ENCODE measurements at regions not wholly inside any gene's neighbourhood (a gene's known extent, or its start where the extent isn't known, plus 50 kb on each side); places are given as distances from the start of the nearest gene placed in this dataset.
A peak's percentile ranks its signal among the peaks of the same experiment; 100 is the strongest.

DNA sequence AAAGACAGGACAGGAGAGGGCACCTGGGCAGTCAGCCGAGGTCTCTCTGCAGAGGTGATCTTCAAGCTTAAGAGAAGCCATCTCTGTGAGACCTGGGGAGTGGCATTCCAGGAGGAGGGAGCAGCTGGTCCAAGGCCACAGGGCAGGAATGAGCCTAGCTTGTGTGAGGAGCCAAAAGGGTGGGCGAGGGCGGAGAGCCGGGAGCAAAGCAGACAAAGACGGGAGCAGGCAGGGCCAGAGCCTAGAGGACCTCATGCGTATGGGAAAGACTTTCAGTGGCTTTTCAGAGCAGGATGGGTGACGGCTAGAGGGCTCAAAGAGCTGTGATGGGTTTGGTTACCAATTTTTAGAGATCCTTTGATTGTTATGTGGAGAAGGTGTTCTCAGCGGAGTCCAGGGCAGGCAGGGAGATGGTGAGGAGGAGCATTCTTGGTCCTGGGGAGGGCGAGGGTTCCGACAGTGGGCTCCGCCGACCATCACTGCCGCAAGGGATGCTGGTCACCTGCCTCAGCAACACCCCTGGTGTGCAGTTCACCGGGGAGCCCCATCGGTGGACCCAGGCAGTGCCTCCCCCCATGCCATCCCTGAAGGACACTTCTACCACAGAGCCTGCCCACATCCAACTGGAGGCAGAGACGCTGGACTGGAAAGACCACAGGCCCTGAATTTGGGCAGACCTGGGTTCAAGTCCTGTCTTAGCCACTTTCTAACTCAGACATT is 122.9 kb upstream of the IRF2BP2 start:
- Mint-ChIP-seq H3K4me1 (ENCODE audit: low read depth) (peaks cover 54% of the 10 kb centered on the region), H3K36me3 (ENCODE audit: low read depth) (peaks cover 5% of the 10 kb centered on the region), H3K4me3 (no peak overlapping the region), H3K9me3 (no peaks in the 10 kb centered on the region), H3K27ac (peak overlapping the region; percentile 98), H3K27me3 (ENCODE audit: low read depth) (no peaks in the 10 kb centered on the region)

GRCh38 chr1:234732260-234732659 is 122.3 kb upstream of the IRF2BP2 start:
- Mint-ChIP-seq H3K9me3 (no peaks in the 10 kb centered on the region), H3K36me3 (ENCODE audit: low read depth) (peaks cover 4% of the 10 kb centered on the region), H3K27ac (peak overlapping the region; percentile 98), H3K4me3 (no peak overlapping the region), H3K27me3 (ENCODE audit: low read depth) (no peaks in the 10 kb centered on the region), H3K4me1 (ENCODE audit: low read depth) (peaks cover 57% of the 10 kb centered on the region)

DNA sequence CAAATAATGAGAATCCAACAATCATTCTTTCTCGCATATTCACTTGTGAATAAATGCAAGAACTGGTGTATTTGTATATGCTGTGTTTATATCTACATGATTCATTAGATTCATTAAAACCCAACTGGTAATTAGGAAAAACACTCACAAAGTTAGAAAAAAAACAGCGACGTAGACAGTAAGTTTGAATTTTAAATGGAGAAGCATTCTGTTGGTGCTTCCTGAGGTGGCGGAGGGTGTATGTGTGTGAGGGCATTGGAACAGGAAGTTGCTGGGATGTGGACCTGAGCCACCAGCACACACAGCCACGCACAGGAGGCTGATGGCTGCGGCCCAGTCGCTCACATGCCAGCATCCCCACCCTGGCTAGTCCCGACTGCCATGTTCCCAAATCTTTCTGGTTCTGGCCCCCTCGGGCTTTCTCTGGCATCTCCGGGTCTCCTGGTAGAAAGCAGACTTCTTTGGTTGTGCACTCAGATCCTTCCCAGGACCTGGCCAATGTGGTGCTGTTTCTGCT is 121.6 kb upstream of the IRF2BP2 start:
- no peaks in the 10 kb centered on the region for H3K9me3 Mint-ChIP-seq
- peak overlapping the region; percentile 98 for H3K27ac Mint-ChIP-seq
- peaks cover 62% of the 10 kb centered on the region for H3K4me1 Mint-ChIP-seq (ENCODE audit: low read depth)
- peaks cover 8% of the 10 kb centered on the region for H3K36me3 Mint-ChIP-seq (ENCODE audit: low read depth)
- H3K4me3 Mint-ChIP-seq, result peak overlapping the region; percentile 64
- H3K27me3 Mint-ChIP-seq (ENCODE audit: low read depth), result no peaks in the 10 kb centered on the region

- peaks cover 68% of the 10 kb centered on the region for H3K4me1 Mint-ChIP-seq (ENCODE audit: low read depth)
These were observed 121.0 kb upstream of the IRF2BP2 start for GRCh38 chr1:234730770-234731568.

GRCh38 chr1:234730475-234730769 is 120.4 kb upstream of the IRF2BP2 start:
- Mint-ChIP-seq H3K36me3 (ENCODE audit: low read depth) (peaks cover 11% of the 10 kb centered on the region), H3K27me3 (ENCODE audit: low read depth) (no peaks in the 10 kb centered on the region), H3K27ac (peak overlapping the region; percentile 98), H3K9me3 (no peaks in the 10 kb centered on the region), H3K4me1 (ENCODE audit: low read depth) (peaks cover 74% of the 10 kb centered on the region), H3K4me3 (no peak overlapping the region)

More at GRCh38 chr1:234730770-234731568, 121.0 kb upstream of the IRF2BP2 start:
- H3K4me3 Mint-ChIP-seq, result peak overlapping the region; percentile 64
- H3K27ac Mint-ChIP-seq, result peak overlapping the region; percentile 98
- H3K36me3 Mint-ChIP-seq (ENCODE audit: low read depth), result peaks cover 8% of the 10 kb centered on the region
- no peaks in the 10 kb centered on the region for H3K27me3 Mint-ChIP-seq (ENCODE audit: low read depth)
- H3K9me3 Mint-ChIP-seq, result no peaks in the 10 kb centered on the region

GRCh38 chr1:234729561-234730474 is 119.8 kb upstream of the IRF2BP2 start:
- Mint-ChIP-seq H3K4me3 (no peak overlapping the region), H3K9me3 (no peaks in the 10 kb centered on the region), H3K27me3 (ENCODE audit: low read depth) (no peaks in the 10 kb centered on the region), H3K4me1 (ENCODE audit: low read depth) (peaks cover 77% of the 10 kb centered on the region), H3K27ac (peak overlapping the region; percentile 98), H3K36me3 (ENCODE audit: low read depth) (peaks cover 11% of the 10 kb centered on the region)

GRCh38 chr1:234728740-234729139 is 118.8 kb upstream of the IRF2BP2 start:
- Mint-ChIP-seq H3K36me3 (ENCODE audit: low read depth) (peaks cover 11% of the 10 kb centered on the region), H3K27me3 (ENCODE audit: low read depth) (no peaks in the 10 kb centered on the region), H3K4me1 (ENCODE audit: low read depth) (peaks cover 81% of the 10 kb centered on the region), H3K27ac (no peak overlapping the region), H3K9me3 (no peaks in the 10 kb centered on the region), H3K4me3 (no peak overlapping the region)

- H3K9me3 Mint-ChIP-seq, result no peaks in the 10 kb centered on the region
- peaks cover 86% of the 10 kb centered on the region for H3K4me1 Mint-ChIP-seq (ENCODE audit: low read depth)
- peak overlapping the region; percentile 94 for H3K27ac Mint-ChIP-seq
- peaks cover 11% of the 10 kb centered on the region for H3K36me3 Mint-ChIP-seq (ENCODE audit: low read depth)
- peak overlapping the region; percentile 29 for H3K4me3 Mint-ChIP-seq
- no peaks in the 10 kb centered on the region for H3K27me3 Mint-ChIP-seq (ENCODE audit: low read depth)
These were observed 117.3 kb upstream of the IRF2BP2 start for GRCh38 chr1:234727018-234727940.

DNA sequence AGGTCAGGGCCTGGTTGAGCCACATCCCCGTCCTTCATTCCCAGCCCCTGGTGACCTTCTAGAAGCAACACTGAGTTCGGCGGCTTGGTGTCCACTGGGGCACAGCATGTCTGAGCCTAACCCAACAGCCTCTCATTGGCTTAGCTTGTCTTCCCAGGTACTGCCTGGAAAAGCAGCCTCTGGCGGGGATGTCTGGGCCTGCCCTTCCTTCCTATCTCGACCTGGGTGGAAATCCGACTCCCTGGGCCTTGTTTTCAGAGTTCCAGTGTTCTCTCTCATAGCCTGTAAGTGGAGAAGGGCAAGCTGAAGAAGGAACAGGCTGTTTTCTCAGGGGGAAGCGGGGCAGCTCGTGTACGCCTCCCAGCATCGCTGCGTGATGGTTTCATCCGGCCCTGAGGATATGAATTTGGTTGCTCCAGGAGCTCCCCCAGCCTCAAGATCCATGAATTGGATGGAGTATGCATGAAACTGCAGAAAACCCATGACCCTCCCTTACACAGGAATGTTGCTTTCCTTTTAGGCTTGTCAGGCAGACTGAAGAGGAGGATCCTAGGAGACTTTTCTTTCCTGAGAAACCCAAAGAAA is 116.5 kb upstream of the IRF2BP2 start:
- no peak overlapping the region for H3K4me3 Mint-ChIP-seq
- H3K27ac Mint-ChIP-seq, result peak overlapping the region; percentile 94
- H3K36me3 Mint-ChIP-seq (ENCODE audit: low read depth), result peaks cover 7% of the 10 kb centered on the region
- H3K4me1 Mint-ChIP-seq (ENCODE audit: low read depth), result peaks cover 84% of the 10 kb centered on the region
- no peaks in the 10 kb centered on the region for H3K9me3 Mint-ChIP-seq
- no peaks in the 10 kb centered on the region for H3K27me3 Mint-ChIP-seq (ENCODE audit: low read depth)

DNA sequence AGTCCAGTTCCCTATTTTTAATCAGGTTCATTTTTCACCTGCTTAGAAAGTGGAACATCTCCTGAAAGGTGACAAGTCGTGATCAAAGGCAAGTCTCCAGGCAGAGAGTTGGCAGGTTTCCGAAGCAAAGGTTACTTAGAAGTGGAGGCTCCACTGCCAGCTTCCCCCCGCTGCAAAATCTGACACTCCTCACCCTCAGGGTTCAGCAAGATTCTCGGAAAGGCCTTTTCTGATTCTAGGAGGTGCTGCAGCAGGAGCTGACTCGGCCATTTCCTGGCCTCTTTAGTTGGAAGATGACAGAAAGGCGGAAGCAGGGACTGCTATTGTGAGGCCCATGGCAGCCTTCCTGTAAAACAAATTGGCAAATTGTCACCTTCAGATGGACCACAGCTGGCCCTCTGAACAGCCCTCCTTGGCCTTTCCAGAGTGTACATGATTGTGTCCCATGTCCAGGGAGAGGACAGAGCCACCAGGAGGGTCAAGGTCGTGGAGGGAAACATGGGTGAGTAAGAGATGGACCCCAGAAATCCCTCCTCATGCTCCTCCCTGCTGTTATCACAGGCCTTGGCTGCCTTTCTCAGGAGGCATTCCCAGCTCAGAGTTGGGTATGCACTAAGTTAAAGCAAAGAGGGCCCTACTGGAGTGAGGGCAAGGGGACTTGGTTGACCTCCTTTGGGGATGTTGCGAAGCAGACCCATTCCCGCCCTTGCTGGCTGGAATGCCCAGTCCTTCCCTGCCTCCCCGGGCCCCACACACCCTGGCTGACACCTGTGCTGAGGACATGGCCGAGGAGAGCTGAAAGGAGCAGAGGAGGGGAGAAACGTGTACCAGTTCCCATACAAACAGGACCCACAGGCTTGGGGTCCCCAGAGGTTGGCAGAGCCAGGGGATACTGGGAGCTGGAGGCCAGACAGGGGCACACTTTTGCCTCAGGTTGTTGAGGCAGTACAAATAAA is 115.5 kb upstream of the IRF2BP2 start:
- H3K4me1 Mint-ChIP-seq (ENCODE audit: low read depth), result peaks cover 74% of the 10 kb centered on the region
- no peaks in the 10 kb centered on the region for H3K27me3 Mint-ChIP-seq (ENCODE audit: low read depth)
- peak overlapping the region; percentile 71 for H3K4me3 Mint-ChIP-seq
- H3K27ac Mint-ChIP-seq, result peak overlapping the region; percentile 94
- H3K36me3 Mint-ChIP-seq (ENCODE audit: low read depth), result peaks cover 7% of the 10 kb centered on the region
- no peaks in the 10 kb centered on the region for H3K9me3 Mint-ChIP-seq

GRCh38 chr1:234724516-234725176 is 114.7 kb upstream of the IRF2BP2 start:
- peaks cover 7% of the 10 kb centered on the region for H3K36me3 Mint-ChIP-seq (ENCODE audit: low read depth)
- H3K4me3 Mint-ChIP-seq, result peak overlapping the region; percentile 71
- peak overlapping the region; percentile 94 for H3K27ac Mint-ChIP-seq
- no peaks in the 10 kb centered on the region for H3K9me3 Mint-ChIP-seq
- H3K27me3 Mint-ChIP-seq (ENCODE audit: low read depth), result no peaks in the 10 kb centered on the region
- H3K4me1 Mint-ChIP-seq (ENCODE audit: low read depth), result peaks cover 71% of the 10 kb centered on the region

All from T-helper 1 cell treated with Interleukin-12 subunit alpha and Interleukin-12 subunit beta and Interleukin-4 antibody, amounts not matched to agents 30 μg/mL and 1 μg/mL, for 36 hours (primary cell).